HCT116 (cell line): ENCODE measurements at regions not wholly inside any gene's neighbourhood (a gene's known extent, or its start where the extent isn't known, plus 50 kb on each side); places are given as distances from the start of the nearest gene placed in this dataset.

Source experiments
- ATAC-seq: fragments of 200-7000 bp; cut with Tn5 transposase; 2 replicates; pipeline ENCODE4 v1.9.1; 2020; ENCODE audit warnings: mild to moderate bottlenecking, moderate library complexity
- BruUV-seq: library from RNA; stranded (reverse); fragments of 400-500 nt; replicated peaks from 2 replicates; lab custom pipeline; 2021; lab: Mats Ljungman, UMichigan
- CTCF ChIA-PET: fragments of 300-600 bp; sonication (Branson Sonifier 250); formaldehyde crosslinking; loops from one replicate; lab custom pipeline; 2021; ENCODE audit warnings: antibody characterized with exemption; lab: Charles Lee
- POLR2A ChIA-PET: fragments of 300-600, 350-600 bp; sonication (Branson Sonifier 250); formaldehyde crosslinking; loops from one replicate; lab custom pipeline; 2021; ENCODE audit warnings: antibody characterized with exemption; lab: Charles Lee
- RAD21 ChIA-PET, 2 experiments: fragments of 300-600 bp; sonication (Branson Sonifier 250); formaldehyde crosslinking; loops; one replicate each; lab custom pipeline; 2023; ENCODE audit warnings: low total read pairs in 2 of 2; ENCODE audit not compliant: uncharacterized antibody in 2 of 2, unreplicated experiment in 2 of 2, low non-redundant PET in 1 of 2; lab: Charles Lee
- DNase-seq: peaks from one replicate; pipeline ENCODE4 v3.0.0-alpha.2; 2010; ENCODE audit warnings: low read depth, low spot score
- H2AFZ ChIP-seq: fragments of 200-600 bp; shearing (Covaris generic), sonication (generic); 2 replicates; pipeline ENCODE4 v1.6.1; 2017; ENCODE audit warnings: low read depth, mixed run types, mixed read lengths, antibody characterized with exemption, low read length; ENCODE audit not compliant: poor library complexity, severe bottlenecking
- H3K27ac ChIP-seq: 2 replicates; pipeline ENCODE4 v1.5.1; 2012; ENCODE audit warnings: low read depth, low read length
- H3K27me3 ChIP-seq: fragments of 200-600 bp; sonication (generic); 2 replicates; pipeline ENCODE4 v1.6.1; 2016; ENCODE audit warnings: mixed run types, low read length, mixed read lengths; ENCODE audit not compliant: insufficient read depth
- H3K36me3 ChIP-seq, 2 experiments: fragments of 200-500 bp in 1 of 2; fragments of 200-600 bp in 1 of 2; sonication (Bioruptor generic) in 1 of 2; sonication (generic) in 1 of 2; 2 replicates each; pipeline versions ENCODE4 v1.5.1 to v1.6.1; 2014 to 2016; ENCODE audit warnings: low read length in 2 of 2, inconsistent platforms in 1 of 2, mixed read lengths in 1 of 2, mixed run types in 1 of 2; ENCODE audit not compliant: insufficient read depth in 2 of 2, control insufficient read depth in 1 of 2
- H3K4me1 ChIP-seq, 2 experiments: fragments of 200-600 bp in 1 of 2; sonication (generic) in 1 of 2; 2 replicates each; pipeline versions ENCODE4 v1.5.1 to v1.6.1; 2012 to 2017; ENCODE audit warnings: low read length in 2 of 2, inconsistent platforms in 1 of 2, mild to moderate bottlenecking in 1 of 2, mixed read lengths in 1 of 2, mixed run types in 1 of 2, moderate library complexity in 1 of 2; ENCODE audit not compliant: insufficient read depth in 2 of 2, control insufficient read depth in 1 of 2
- H3K4me2 ChIP-seq: fragments of 200-600 bp; sonication (generic); 2 replicates; pipeline ENCODE4 v1.6.1; 2017; ENCODE audit warnings: mixed run types, low read length, mixed read lengths
- H3K4me3 ChIP-seq, 2 experiments: fragments of 200-600 bp in 1 of 2; sonication (generic) in 1 of 2; replicated peaks in 1 of 2; 2 replicates each; pipeline ENCODE4 v1.5.1; 2011 to 2016; ENCODE audit warnings: low read length in 2 of 2, control low read depth in 1 of 2, low read depth in 1 of 2, mild to moderate bottlenecking in 1 of 2, mixed read lengths in 1 of 2, mixed run types in 1 of 2
- H3K79me2 ChIP-seq: fragments of 200-600 bp; sonication (generic); 2 replicates; pipeline ENCODE4 v1.6.1; 2017; ENCODE audit warnings: mild to moderate bottlenecking, mixed run types, low read length, moderate library complexity, mixed read lengths; ENCODE audit not compliant: insufficient read depth
- H3K9ac ChIP-seq: fragments of 200-600 bp; sonication (generic); 2 replicates; pipeline ENCODE4 v1.6.1; 2016; ENCODE audit warnings: low read length, mixed read lengths
- H3K9me2 ChIP-seq: fragments of 200-600 bp; sonication (generic), shearing (Covaris generic); 2 replicates; pipeline ENCODE4 v1.6.1; 2017; ENCODE audit warnings: mixed run types, mild to moderate bottlenecking, moderate library complexity; ENCODE audit not compliant: insufficient read depth
- H3K9me3 ChIP-seq, 2 experiments: fragments of 200-500 bp in 1 of 2; fragments of 200-600 bp in 1 of 2; sonication (Bioruptor generic) in 1 of 2; sonication (generic) in 1 of 2; 2 replicates each; pipeline ENCODE4 v1.6.1; 2014 to 2017; ENCODE audit warnings: low read length in 2 of 2, mixed read lengths in 2 of 2, inconsistent platforms in 1 of 2, low read depth in 1 of 2, mild to moderate bottlenecking in 1 of 2, mixed run types in 1 of 2, moderate library complexity in 1 of 2; ENCODE audit not compliant: control insufficient read depth in 1 of 2, insufficient read depth in 1 of 2
- H4K20me1 ChIP-seq: fragments of 200-600 bp; sonication (generic), shearing (Covaris generic); 2 replicates; pipeline ENCODE4 v1.6.1; 2017; ENCODE audit warnings: mixed run types, mild to moderate bottlenecking, moderate library complexity; ENCODE audit not compliant: insufficient read depth
- CBX3 ChIP-seq: IDR thresholded peaks from 2 replicates; pipeline ENCODE4 v1.6.1; 2012; ENCODE audit warnings: low read depth
- CEBPB ChIP-seq: IDR thresholded peaks from 2 replicates; pipeline ENCODE4 v1.6.1; 2012; ENCODE audit warnings: low read depth
- CTCF ChIP-seq, 3 experiments: fragments of 200-600 bp in 1 of 3; sonication (generic) in 1 of 3; IDR thresholded peaks in 2 of 3; conservative IDR thresholded peaks in 1 of 3; 2 replicates each; pipeline ENCODE4 v1.5.1; 2012 to 2017; ENCODE audit warnings: low read depth in 2 of 3, low read length in 2 of 3, antibody characterized with exemption in 1 of 3, borderline replicate concordance in 1 of 3, control low read depth in 1 of 3, mild to moderate bottlenecking in 1 of 3, mixed read lengths in 1 of 3, mixed run types in 1 of 3, moderate library complexity in 1 of 3; ENCODE audit not compliant: insufficient read depth in 1 of 3
- EZH2 ChIP-seq: fragments of 200-600 bp; sonication (generic); IDR thresholded peaks from 2 replicates; pipeline ENCODE4 v1.6.1; 2017; ENCODE audit warnings: antibody characterized with exemption, mixed run types
- EZH2phosphoT487 ChIP-seq: fragments of 200-600 bp; IDR thresholded peaks from 2 replicates; pipeline ENCODE4 v1.6.1; 2018; ENCODE audit warnings: antibody characterized with exemption, borderline replicate concordance
- MAX ChIP-seq: IDR thresholded peaks from 2 replicates; pipeline ENCODE4 v1.6.1; 2012
- POLR2AphosphoS5 ChIP-seq: IDR thresholded peaks from 2 replicates; pipeline ENCODE4 v1.6.1; 2011; ENCODE audit warnings: mild to moderate bottlenecking, low read depth, low read length, moderate library complexity
- SP1 ChIP-seq: IDR thresholded peaks from 2 replicates; pipeline ENCODE4 v1.6.1; 2012; ENCODE audit warnings: low read depth
- TCF7L2 ChIP-seq: IDR thresholded peaks from 2 replicates; pipeline ENCODE4 v1.7.0; 2011; ENCODE audit warnings: borderline replicate concordance, inconsistent platforms; ENCODE audit not compliant: insufficient read depth, insufficient read length; ENCODE audit errors: extremely low read depth
- ZFX ChIP-seq: fragments of 450-650 bp; IDR thresholded peaks from 2 replicates; pipeline ENCODE4 v1.6.1; 2017
- intact Hi-C: fragments of 100-400 bp; cut with micrococcal nuclease; formaldehyde crosslinking; loops from 2 replicates; pipeline ENCODE4 v1.10.0; 2022

DNA sequence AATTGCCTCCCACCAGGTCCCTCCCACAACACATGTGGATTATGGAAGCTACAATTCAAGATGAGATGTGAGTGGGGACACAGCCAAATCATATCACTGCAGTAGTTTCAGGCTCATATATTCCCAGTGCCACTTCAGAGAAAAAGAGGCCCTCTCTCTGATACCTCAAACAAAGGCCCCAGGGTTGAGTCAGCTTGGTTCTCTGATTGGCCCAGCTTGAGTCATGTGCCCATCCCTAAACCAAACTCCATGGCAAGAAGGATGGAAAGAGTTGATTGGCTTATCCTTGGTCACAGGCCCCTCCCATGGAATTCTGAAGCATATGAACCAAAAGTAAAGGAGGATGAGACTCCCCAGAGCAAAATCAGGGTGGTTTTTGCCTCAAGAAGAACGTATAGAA lies 75.9 kb upstream of the IRX6 start (continued):
- TF ChIP-seq MAX, result no peak
- TF ChIP-seq, all 23 proteins: peak for 0

GRCh38 chr16:55248494-55248893 lies 75.5 kb upstream of the IRX6 start:
- no peaks in the 10 kb centered on the region for H3K27me3 ChIP-seq
- no peaks in the 10 kb centered on the region for H3K4me1 ChIP-seq
- H2AFZ ChIP-seq, result no peak overlapping the region
- no peaks in the 10 kb centered on the region for H3K79me2 ChIP-seq
- no peak overlapping the region for H3K4me3 ChIP-seq
- H4K20me1 ChIP-seq, result no peaks in the 10 kb centered on the region
- no peak overlapping the region for H3K27ac ChIP-seq
- no peaks in the 10 kb centered on the region for H3K9me3 ChIP-seq
- no peak for DNase-seq
- CTCF ChIA-PET, result interaction anchor here (1.4 kb wide), 1 partner anchor 9 kb away, joined by 7 read pairs; no protein-coding TSS in a partner anchor
- POLR2A ChIA-PET, result no interaction called here
- no peaks in the 10 kb centered on the region for H3K9me2 ChIP-seq
- no peak overlapping the region for H3K4me2 ChIP-seq
- no TSS peak for BruUV-seq
- no peak for ATAC-seq
- H3K36me3 ChIP-seq, result no peaks in the 10 kb centered on the region
- RAD21 ChIA-PET, result no interaction called here
- no peak overlapping the region for H3K9ac ChIP-seq
- intact Hi-C loops, result no loop called here
- TF ChIP-seq ZFX (no peak), CEBPB (no peak), CBX3 (no peak), EZH2phosphoT487 (no peak), TCF7L2 (no peak), MAX (no peak), CTCF (IDR thresholded peaks at IDR 0.05 in 2 of 3, conservative IDR thresholded peaks at IDR 0.05 in 1 of 3; ENCODE audit: borderline replicate concordance in 1 of 3, insufficient read depth in 1 of 3, low read depth in 2 of 3, low read length in 2 of 3) (no peak), POLR2AphosphoS5 (no peak), SP1 (no peak), EZH2 (no peak)
